Right renal pelvis (tissue), 4 donors: ENCODE measurements at regions not wholly inside any gene's neighbourhood (a gene's known extent, or its start where the extent isn't known, plus 50 kb on each side); places are given as distances from the start of the nearest gene placed in this dataset.
"Not testable (repeated sequence)": the region's sequence is repeated elsewhere in the genome, so short reads cannot be mapped to it uniquely, and the experiment has no call there.

Experiments
- DNase-seq, 4 donors: peaks; one replicate each; pipeline ENCODE4 v3.0.0-alpha.2; 2013; ENCODE audit warnings: low read depth in 4 of 4, low spot score in 3 of 4, missing footprints in 1 of 4

GRCh38 chr7:138308136-138308535, 151.9 kb upstream of the TRIM24 start:
- DNase-seq = no peak

- DNase-seq = no peak
Observed at GRCh38 chr7:138309186-138309585, 150.9 kb upstream of the TRIM24 start.

DNA sequence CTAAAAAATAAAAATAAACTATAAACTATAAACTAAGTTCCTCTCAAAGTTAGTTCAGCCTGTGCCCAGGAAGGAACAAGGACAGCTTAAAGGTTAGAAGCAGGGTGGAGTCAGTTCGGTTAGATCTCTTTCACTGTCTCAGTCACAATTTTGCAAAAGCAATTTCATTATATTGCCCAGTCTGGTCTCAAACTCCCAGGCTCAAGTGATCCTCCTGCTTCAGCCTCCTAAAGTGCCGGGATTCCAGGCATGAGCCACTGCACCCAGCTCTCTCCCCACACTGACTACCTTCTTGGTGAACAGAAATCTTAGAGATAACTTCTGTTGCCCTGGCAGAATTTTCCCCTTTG, 146.3 kb upstream of the TRIM24 start:
- no peak for DNase-seq

GRCh38 chr7:138316421-138317043, 143.5 kb upstream of the TRIM24 start:
- peak in 1 of 4 donors; percentile 26 for DNase-seq

DNA sequence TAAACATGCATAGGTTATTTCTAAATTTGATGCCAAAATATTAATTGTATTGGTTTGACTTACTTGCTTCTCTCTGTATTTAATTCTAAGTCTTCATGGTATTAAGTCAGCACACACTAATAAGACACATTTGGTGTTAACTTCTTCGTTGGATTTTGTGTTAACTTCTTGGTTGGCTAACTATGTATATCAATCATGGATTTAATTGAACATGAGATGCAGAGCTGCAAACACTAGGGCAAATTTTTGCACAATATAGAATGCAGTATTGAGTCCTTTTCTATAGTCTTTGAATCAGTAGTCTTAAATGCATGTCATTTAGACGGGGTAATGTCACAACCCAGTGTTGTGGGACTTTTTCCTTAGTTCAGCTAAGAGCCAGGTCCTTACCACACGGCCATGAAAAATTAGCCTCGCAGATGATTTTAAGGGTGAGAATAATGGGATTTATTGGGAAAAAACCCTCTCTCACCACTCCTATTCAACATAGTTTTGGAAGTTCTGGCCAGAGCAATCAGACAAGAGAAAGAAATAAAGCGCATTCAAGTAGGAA, 142.9 kb upstream of the TRIM24 start:
- no peak for DNase-seq

- no peak for DNase-seq
Observed at GRCh38 chr7:138324941-138325340, 135.1 kb upstream of the TRIM24 start.

- DNase-seq = no peak
Observed at GRCh38 chr7:138325434-138325833, 134.6 kb upstream of the TRIM24 start.

DNA sequence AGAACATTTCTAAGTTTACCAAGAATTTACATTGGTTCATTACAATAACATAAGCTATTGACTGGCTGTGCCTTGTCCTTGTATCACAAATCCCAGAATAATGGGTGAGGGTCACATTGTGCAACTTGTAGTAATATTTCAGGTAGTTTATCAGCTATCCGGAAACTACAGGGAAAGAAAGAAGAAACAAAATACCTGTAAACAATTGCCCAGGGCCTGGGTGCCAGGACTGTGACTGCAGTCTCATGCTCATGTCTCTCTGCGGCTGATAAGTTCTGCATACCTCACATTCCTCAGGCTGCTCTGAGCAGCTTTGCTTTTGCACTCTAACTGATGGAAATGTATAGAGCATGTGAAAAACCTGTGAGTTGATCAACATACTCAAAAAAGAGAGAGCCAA, 131.8 kb upstream of the TRIM24 start:
- DNase-seq = no peak

DNA sequence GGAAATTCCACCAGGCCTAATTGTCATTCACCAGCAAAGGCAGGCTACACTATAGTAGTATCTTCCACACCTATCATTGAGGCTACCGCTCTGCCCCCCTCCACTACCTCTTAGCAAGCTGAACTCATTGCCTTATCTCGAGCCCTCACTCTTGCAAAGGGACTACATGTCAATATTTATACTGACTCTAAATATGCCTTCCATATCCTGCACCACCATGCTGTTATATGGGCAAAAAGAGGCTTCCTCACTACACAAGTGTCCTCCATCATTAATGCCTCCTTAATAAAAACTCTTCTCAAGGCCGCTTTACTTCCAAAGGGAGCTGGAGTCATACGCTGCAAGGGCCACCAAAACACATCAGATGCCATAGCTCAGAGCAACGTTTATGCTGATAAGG, 127.2 kb upstream of the TRIM24 start:
- not testable (repeated sequence) for DNase-seq

- no peak for DNase-seq
Observed at GRCh38 chr7:138338361-138338760, 121.7 kb upstream of the TRIM24 start.

- not testable (repeated sequence) for DNase-seq
Observed at GRCh38 chr7:138339229-138339628, 120.8 kb upstream of the TRIM24 start.

- DNase-seq = no peak
Observed at GRCh38 chr7:138342990-138343389, 117.1 kb upstream of the TRIM24 start.

DNA sequence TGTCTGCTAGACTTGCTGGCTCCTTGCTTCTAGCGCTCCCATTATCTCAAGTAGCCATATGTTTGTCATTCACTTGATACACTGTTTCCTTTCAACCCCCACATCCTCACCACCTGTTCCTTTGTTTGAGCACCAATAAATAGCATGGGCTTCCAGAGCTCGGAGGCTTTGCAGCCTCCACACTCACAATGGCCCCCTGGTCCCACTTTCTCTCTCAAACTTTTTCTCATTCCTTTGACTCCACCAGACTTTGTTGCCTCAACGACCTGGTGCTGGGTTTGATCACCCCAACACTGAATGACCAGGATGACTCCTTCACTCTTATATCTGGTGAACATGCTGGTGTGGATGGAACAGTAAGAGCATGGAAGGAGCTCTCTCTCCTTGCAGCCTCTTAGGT, 114.5 kb upstream of the TRIM24 start:
- DNase-seq = no peak

DNA sequence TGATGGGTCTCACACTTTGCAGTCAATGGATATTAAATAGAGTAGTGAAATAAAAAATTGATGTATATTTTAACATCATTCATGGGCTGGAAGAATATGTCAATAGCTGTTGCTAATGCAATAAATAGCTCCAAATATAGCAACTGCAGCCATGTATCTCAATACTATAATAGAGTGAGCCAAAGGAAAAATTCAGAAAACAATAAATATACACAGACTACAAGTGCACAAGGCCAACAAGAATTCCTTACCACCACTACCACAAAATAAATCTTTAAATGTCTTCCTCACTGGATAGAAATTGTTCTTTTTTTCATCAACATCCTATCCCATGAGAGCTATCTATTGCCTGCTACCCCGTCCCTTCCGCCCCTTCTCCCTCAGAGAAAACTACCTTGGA, 113.1 kb upstream of the TRIM24 start:
- DNase-seq = no peak

GRCh38 chr7:138349841-138350700, 110.0 kb upstream of the TRIM24 start:
- no peak for DNase-seq

GRCh38 chr7:138350701-138351357, 109.2 kb upstream of the TRIM24 start:
- DNase-seq = no peak

DNA sequence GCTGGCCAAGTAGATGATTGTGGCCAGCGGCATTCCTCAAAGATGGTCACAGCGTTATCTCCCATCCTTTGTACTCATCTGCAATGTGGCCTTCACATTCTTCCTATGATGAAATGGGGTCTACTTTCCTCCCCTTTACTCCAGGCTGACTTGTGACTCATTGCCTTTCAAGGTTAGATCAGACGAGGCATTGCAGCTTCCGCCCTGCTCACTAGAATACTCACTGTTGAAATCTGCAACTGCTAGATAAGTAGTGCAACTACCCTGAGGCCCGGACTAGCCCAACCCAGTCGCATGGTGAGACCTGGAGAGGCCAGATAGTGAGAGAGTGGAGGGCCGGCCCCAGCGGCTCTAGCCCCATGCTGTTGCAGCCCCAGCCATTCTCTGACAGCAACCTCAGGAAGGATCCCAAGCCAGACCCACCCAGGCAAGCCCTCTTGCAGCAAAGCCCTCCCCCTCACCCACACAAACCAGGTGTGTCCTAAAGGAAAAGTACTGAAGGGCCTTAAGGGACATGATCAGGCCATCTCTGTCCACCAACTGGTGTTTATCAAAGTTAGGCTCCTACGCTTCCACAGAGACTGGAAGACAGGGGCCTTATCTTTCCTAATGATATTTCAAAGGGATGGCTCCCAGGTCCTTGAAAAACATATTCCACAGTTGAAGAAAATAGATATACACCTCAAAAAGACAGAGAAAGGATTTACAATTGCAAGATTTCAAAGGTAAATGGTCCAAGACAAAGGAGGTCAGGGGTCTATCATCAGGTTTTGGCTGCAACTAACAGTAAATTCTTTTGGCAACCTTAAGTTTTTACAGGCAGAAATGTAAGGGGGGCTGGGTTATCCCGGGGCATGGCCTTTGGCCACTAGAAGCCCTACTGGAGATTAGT, 107.2 kb upstream of the TRIM24 start:
- DNase-seq = no peak

DNA sequence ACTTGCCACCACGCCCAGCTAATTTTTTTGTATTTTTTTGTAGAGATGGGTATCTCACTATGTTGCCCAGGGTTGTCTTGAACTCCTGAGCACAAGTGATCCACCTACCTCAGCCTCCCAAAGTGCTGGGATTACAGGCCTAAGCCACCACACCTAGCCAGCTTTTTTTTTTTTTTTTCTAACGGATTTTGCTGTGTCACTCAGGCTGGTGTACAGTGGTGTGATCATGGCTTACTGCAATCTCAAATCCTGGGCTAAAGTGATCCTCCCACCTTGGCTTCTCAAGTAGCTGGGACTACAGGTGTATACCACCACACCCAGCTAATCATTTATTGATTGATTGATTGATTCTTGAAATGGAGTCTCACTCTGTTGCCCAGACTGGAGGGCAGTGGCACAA, 106.0 kb upstream of the TRIM24 start:
- no peak for DNase-seq

DNA sequence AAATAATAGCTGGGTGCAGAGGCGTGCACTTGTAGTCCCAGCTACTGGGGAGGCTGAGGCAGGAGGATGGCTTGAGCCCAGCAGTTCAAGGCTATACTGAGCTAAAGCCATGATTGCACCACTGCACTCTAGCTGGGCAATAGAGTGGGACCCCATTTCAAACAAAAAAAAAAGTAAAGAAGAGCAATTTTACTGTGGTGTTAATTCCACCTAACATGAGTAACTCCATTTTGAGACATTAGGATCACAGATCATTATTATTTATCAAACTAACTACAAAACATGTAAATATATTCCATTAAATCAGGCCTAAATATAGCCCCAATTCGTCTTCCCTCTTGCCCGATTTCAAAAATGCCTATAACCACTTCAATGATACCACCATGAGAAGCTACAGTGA, 104.8 kb upstream of the TRIM24 start:
- no peak for DNase-seq

DNA sequence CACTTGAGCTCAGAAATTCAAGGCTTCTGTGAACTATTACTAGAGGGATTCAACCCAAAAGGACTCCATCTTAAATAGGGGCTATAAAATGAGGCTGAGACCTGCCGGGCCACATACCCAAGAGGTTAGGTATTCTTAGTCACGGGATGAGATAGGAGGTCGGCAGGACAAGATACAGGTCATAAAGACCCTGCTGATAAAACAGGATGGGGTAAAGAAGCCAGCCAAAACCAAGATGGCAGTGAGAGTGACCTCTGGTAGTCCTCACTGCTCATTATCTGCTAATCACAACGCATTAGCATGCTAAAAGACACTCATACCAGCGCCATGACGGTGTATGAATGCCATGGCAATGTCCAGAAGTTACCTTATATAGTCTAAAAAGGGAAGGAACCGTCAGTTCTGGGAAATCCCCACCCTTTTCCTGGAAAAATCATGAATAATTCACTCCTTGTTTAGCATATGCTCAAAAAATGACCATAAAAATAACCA, 101.2 kb upstream of the TRIM24 start:
- no peak for DNase-seq
